ENCODE measurements at regions not wholly inside any gene's neighbourhood (a gene's known extent, or its start where the extent isn't known, plus 50 kb on each side); places are given as distances from the start of the nearest gene placed in this dataset.

DNA sequence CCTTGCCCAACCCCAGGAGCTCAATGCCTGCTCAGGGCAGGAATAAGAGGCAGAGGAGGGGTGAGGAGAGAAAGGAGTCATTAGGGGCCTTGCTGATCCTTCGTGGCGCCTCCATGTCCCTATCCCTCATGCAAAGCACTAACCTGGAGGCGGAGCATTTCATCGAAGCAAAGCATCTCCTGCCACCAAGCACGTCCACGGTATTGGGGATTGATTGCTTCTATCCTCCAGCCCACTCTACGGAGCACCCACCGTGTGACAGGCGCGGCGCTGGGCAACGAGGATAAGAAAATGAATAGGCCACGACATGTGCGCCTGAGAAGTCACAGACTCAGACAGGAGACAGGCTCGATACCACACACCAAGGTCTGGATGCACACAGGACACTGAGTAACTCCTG lies 67.0 kb downstream of the IGLL1 start:
- Histone ChIP-seq H3K9me3 (ENCODE audit: control insufficient read depth in 3 of 3, low read length in 3 of 3) (no peaks in the 10 kb centered on the region), H3K9ac (ENCODE audit: low read depth in 1 of 3, low read length in 3 of 3) (no peak overlapping the region), H3K27me3 (ENCODE audit: control insufficient read depth in 3 of 3, insufficient read depth in 3 of 3, low read length in 3 of 3) (no peaks in the 10 kb centered on the region), H3K4me3 (ENCODE audit: low read length in 3 of 3) (no peak overlapping the region), H3K4me1 (ENCODE audit: control insufficient read depth in 3 of 3, insufficient read depth in 3 of 3, low read length in 3 of 3) (no peaks in the 10 kb centered on the region), H3K36me3 (ENCODE audit: control insufficient read depth in 3 of 3, insufficient read depth in 3 of 3, low read length in 3 of 3) (no peaks in the 10 kb centered on the region), H3K27ac (ENCODE audit: low read depth, low read length) (no peak overlapping the region)

DNA sequence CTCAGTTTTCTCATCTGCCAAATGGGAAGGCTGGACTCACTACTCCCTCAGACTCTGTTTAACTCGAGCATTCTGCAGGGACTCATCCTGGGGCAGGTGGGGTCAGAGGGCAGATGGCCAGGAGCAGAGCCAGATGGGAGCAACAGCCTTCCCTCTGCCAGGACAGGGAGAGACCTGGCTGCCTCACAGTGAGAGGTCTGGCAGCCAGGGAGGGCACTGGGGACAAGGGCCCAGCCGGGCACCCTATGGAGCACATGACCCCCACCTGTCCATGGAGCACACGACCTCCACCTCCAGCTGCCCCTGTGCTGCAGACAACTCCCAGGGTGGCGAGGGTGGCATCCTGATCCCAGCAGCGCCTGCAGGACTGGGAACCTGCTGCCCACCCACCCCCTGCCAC lies 67.4 kb downstream of the IGLL1 start:
- Histone ChIP-seq H3K9ac (ENCODE audit: low read depth in 1 of 3, low read length in 3 of 3) (no peak overlapping the region), H3K4me1 (ENCODE audit: control insufficient read depth in 3 of 3, insufficient read depth in 3 of 3, low read length in 3 of 3) (no peaks in the 10 kb centered on the region), H3K27ac (ENCODE audit: low read depth, low read length) (no peak overlapping the region), H3K27me3 (ENCODE audit: control insufficient read depth in 3 of 3, insufficient read depth in 3 of 3, low read length in 3 of 3) (peaks cover 0 to 1% (median 0%) of the 10 kb centered on the region in 3 donors), H3K9me3 (ENCODE audit: control insufficient read depth in 3 of 3, low read length in 3 of 3) (no peaks in the 10 kb centered on the region), H3K36me3 (ENCODE audit: control insufficient read depth in 3 of 3, insufficient read depth in 3 of 3, low read length in 3 of 3) (no peaks in the 10 kb centered on the region), H3K4me3 (ENCODE audit: low read length in 3 of 3) (no peak overlapping the region)

DNA sequence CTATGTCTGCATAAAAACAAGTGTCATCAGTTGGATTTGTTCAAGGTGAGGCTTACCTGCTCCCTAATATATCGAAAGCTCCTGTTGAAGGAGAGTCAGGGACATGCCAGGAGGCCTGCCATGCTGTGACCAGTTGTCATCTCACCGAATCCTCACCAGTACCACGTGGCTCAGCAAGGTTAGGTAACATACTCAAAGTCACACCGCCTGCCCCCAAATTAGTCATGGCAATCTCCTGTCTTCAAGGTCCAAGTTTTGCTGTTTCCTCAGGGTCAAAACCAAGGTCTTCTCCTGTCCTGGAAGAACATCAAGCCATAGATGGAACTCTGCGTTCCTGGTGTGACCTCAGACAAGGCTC lies 67.8 kb downstream of the IGLL1 start:
- no peak overlapping the region for H3K9ac ChIP-seq (ENCODE audit: low read depth in 1 of 3, low read length in 3 of 3)
- H3K27ac ChIP-seq (ENCODE audit: low read depth, low read length), result no peak overlapping the region

DNA sequence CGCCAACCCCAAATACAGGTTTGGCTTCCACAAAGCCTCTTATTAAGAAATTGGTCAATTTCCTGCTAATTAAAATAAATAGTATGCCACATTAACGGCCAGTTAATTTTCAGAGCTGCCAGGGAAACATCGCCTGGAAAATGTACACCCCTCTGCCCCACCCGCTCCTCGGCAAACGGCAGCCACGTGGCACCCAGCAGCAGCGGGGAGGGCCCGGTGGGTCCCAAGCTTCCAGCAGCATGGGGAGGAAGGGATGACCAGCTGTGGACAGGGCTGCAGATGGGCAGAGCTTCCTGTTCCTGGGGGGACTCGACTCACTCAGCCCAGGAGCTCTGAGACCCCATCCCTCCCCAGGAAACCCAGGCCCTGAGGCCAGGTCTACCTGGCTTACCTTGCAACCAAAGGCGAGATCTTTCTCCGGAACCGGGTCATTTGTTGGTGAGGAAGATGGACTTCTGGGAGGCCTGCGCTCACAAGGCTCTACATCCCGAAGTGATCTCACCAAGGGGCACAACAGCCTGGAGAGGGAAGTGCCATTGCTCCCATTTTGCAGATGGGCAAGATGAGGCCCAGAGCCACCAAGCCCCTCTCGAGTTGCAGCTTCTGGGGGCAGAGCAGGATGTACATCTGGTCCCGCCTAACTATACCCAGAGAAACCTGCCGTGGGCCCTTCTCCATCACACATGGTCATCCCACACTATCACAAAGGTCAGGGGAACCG lies 68.3 kb downstream of the IGLL1 start:
- Histone ChIP-seq H3K4me3 (ENCODE audit: low read length in 3 of 3) (no peak overlapping the region), H3K36me3 (ENCODE audit: control insufficient read depth in 3 of 3, insufficient read depth in 3 of 3, low read length in 3 of 3) (no peaks in the 10 kb centered on the region), H3K27me3 (ENCODE audit: control insufficient read depth in 3 of 3, insufficient read depth in 3 of 3, low read length in 3 of 3) (peaks cover 0 to 9% (median 0%) of the 10 kb centered on the region in 3 donors), H3K9me3 (ENCODE audit: control insufficient read depth in 3 of 3, low read length in 3 of 3) (no peaks in the 10 kb centered on the region), H3K27ac (ENCODE audit: low read depth, low read length) (no peak overlapping the region), H3K9ac (ENCODE audit: low read depth in 1 of 3, low read length in 3 of 3) (no peak overlapping the region), H3K4me1 (ENCODE audit: control insufficient read depth in 3 of 3, insufficient read depth in 3 of 3, low read length in 3 of 3) (no peaks in the 10 kb centered on the region)

More for the DNA sequence above, 67.8 kb downstream of the IGLL1 start:
- Histone ChIP-seq H3K4me1 (ENCODE audit: control insufficient read depth in 3 of 3, insufficient read depth in 3 of 3, low read length in 3 of 3) (no peaks in the 10 kb centered on the region), H3K27me3 (ENCODE audit: control insufficient read depth in 3 of 3, insufficient read depth in 3 of 3, low read length in 3 of 3) (peaks cover 0 to 5% (median 0%) of the 10 kb centered on the region in 3 donors), H3K9me3 (ENCODE audit: control insufficient read depth in 3 of 3, low read length in 3 of 3) (no peaks in the 10 kb centered on the region), H3K4me3 (ENCODE audit: low read length in 3 of 3) (no peak overlapping the region), H3K36me3 (ENCODE audit: control insufficient read depth in 3 of 3, insufficient read depth in 3 of 3, low read length in 3 of 3) (no peaks in the 10 kb centered on the region)

DNA sequence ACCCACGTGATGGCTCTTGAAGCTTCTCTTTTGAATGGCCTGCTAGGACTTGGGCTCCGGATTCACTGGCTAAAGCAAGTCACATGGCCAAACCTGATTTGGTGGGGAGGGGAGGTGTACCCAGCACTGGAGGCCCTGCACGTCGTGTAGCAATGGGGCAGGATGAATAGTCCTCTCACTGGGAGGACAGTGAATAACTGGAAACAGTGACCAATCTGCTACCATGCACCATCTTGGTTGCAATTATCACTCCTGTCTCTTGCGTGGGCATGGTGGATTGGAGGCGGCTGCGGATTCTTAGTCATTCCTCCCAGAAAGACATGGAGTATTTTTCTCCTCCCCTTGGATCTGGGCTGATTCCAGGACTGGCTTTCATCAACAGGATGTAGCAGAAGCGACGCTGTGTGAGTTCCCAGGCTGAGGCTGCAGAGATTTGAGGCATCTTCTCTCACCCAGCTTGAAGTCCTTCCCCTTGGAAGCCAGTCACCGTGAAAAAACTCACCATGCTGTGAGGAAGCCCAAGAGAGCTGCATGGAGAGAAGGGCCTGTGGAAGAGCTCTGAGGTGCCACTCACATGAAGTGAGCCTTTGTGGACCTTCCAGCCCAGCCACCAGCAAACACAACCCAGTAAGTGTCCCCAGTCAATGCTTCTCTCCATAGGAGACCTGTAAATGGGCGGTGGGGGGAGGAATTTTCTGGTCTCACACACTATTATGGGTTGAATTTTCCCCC lies 70.4 kb downstream of the IGLL1 start:
- Histone ChIP-seq H3K9ac (ENCODE audit: low read depth in 1 of 3, low read length in 3 of 3) (no peak overlapping the region), H3K27ac (ENCODE audit: low read depth, low read length) (no peak overlapping the region), H3K27me3 (ENCODE audit: control insufficient read depth in 3 of 3, insufficient read depth in 3 of 3, low read length in 3 of 3) (peaks cover 0 to 11% (median 0%) of the 10 kb centered on the region in 3 donors), H3K4me1 (ENCODE audit: control insufficient read depth in 3 of 3, insufficient read depth in 3 of 3, low read length in 3 of 3) (no peaks in the 10 kb centered on the region), H3K4me3 (ENCODE audit: low read length in 3 of 3) (no peak overlapping the region), H3K9me3 (ENCODE audit: control insufficient read depth in 3 of 3, low read length in 3 of 3) (no peaks in the 10 kb centered on the region), H3K36me3 (ENCODE audit: control insufficient read depth in 3 of 3, insufficient read depth in 3 of 3, low read length in 3 of 3) (no peaks in the 10 kb centered on the region)

DNA sequence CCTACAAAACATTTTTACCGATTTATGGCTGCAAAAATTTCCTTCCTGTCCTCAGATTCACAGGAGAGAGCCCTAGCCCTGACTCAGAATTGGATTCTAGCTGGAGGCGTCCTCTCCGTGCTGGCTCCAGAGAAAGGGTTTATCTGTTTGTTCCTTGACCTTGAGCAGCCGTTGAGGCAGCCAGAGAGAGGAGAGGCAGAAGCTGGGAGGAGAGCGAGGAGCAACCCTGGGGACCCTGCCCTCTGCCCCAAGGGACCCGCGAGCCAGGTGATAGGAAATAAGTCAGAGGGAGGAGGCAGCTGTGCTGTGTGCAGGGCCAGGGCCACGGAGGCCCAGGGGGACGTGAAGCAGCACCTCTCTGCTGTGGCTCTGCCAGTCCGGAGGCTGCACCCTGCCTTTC lies 75.6 kb downstream of the IGLL1 start:
- H3K36me3 ChIP-seq (ENCODE audit: control insufficient read depth in 3 of 3, insufficient read depth in 3 of 3, low read length in 3 of 3), result no peaks in the 10 kb centered on the region
- H3K27me3 ChIP-seq (ENCODE audit: control insufficient read depth in 3 of 3, insufficient read depth in 3 of 3, low read length in 3 of 3), result peaks cover 4 to 31% (median 20%) of the 10 kb centered on the region in 3 donors
- H3K27ac ChIP-seq (ENCODE audit: low read depth, low read length), result no peak overlapping the region

DNA sequence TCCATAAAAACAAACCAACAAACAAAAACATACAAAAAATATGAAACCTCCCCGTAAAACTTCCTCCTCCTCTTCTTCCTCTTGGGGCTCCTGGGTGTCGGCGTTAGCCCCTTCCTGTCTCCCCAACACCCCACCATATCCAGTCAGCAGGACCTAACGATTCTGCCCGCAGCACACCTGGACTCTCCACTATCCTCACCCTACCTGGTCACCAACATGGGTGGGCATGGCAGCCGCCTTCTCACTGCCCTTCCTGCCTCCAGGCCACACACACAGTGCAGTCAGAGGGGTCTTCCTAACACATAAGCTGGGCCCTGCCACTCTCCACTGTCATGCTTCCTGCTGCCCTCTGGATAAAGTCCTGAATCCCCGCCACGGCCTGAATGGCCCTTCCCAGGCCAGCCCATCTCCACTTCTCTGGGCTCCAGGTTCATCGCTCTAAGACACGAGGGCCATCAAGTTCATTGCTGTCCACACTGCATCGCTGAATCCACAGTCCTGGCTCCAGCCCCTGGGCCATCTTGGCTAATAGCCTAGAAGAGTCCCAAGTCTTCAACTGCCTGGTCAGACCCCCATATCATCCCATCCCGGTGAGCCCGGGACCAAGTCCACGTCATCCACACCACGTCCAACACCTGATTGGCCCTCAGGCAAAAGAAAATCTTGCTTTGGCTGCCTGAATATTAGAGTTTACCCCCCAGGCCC lies 76.2 kb downstream of the IGLL1 start:
- H3K27me3 ChIP-seq (ENCODE audit: control insufficient read depth in 3 of 3, insufficient read depth in 3 of 3, low read length in 3 of 3), result peaks cover 4 to 33% (median 23%) of the 10 kb centered on the region in 3 donors
- H3K9ac ChIP-seq (ENCODE audit: low read depth in 1 of 3, low read length in 3 of 3), result no peak overlapping the region
- no peaks in the 10 kb centered on the region for H3K4me1 ChIP-seq (ENCODE audit: control insufficient read depth in 3 of 3, insufficient read depth in 3 of 3, low read length in 3 of 3)
- H3K9me3 ChIP-seq (ENCODE audit: control insufficient read depth in 3 of 3, low read length in 3 of 3), result no peaks in the 10 kb centered on the region
- H3K27ac ChIP-seq (ENCODE audit: low read depth, low read length), result no peak overlapping the region
- H3K36me3 ChIP-seq (ENCODE audit: control insufficient read depth in 3 of 3, insufficient read depth in 3 of 3, low read length in 3 of 3), result no peaks in the 10 kb centered on the region
- H3K4me3 ChIP-seq (ENCODE audit: low read length in 3 of 3), result no peak overlapping the region

More for the DNA sequence above, 75.6 kb downstream of the IGLL1 start:
- no peak overlapping the region for H3K4me3 ChIP-seq (ENCODE audit: low read length in 3 of 3)
- H3K9me3 ChIP-seq (ENCODE audit: control insufficient read depth in 3 of 3, low read length in 3 of 3), result no peaks in the 10 kb centered on the region
- no peak overlapping the region for H3K9ac ChIP-seq (ENCODE audit: low read depth in 1 of 3, low read length in 3 of 3)
- H3K4me1 ChIP-seq (ENCODE audit: control insufficient read depth in 3 of 3, insufficient read depth in 3 of 3, low read length in 3 of 3), result no peaks in the 10 kb centered on the region

DNA sequence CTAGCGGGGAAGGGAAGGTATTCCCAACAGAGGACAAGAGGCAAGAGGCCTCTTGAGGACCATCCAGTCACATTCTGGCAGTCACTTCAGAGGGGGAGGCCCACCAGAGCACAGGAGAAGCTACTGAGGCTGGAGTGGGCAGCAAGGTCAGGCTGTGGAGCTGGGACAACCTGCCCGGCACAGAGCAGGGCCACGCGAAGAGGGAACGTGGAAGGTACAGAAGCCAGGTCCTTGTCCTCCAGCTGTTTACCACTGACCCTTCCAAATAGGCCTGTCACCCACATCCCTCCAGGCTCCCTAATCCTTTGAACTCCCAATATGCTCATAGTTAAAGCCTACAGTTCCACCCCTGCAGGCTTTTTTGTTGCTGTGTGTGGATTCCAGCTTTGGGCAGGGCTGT lies 76.9 kb downstream of the IGLL1 start:
- no peak overlapping the region for H3K9ac ChIP-seq (ENCODE audit: low read depth in 1 of 3, low read length in 3 of 3)
- H3K36me3 ChIP-seq (ENCODE audit: control insufficient read depth in 3 of 3, insufficient read depth in 3 of 3, low read length in 3 of 3), result no peaks in the 10 kb centered on the region
- H3K4me1 ChIP-seq (ENCODE audit: control insufficient read depth in 3 of 3, insufficient read depth in 3 of 3, low read length in 3 of 3), result no peaks in the 10 kb centered on the region
- H3K27me3 ChIP-seq (ENCODE audit: control insufficient read depth in 3 of 3, insufficient read depth in 3 of 3, low read length in 3 of 3), result peaks cover 4 to 33% (median 26%) of the 10 kb centered on the region in 3 donors
- no peak overlapping the region for H3K27ac ChIP-seq (ENCODE audit: low read depth, low read length)
- H3K4me3 ChIP-seq (ENCODE audit: low read length in 3 of 3), result no peak overlapping the region
- H3K9me3 ChIP-seq (ENCODE audit: control insufficient read depth in 3 of 3, low read length in 3 of 3), result no peaks in the 10 kb centered on the region

DNA sequence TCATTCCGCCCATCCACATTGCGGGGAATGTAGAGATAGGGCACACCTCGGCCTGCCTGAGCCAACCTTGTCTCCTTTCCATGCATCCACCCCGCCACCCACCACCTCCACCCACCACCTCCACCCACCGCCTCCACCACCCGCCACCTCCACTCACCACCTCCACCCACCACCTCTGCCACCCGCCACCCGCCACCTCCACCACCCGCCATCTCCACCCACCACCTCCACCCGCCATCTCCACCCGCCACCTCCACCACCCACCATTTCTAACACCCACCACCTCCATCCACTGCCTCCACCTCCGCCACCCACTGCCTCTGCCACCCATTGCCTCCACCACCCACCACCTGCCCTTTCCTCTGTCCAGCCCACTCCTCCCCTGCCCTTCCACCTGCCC lies 78.4 kb downstream of the IGLL1 start:
- Histone ChIP-seq H3K9me3 (ENCODE audit: control insufficient read depth in 3 of 3, low read length in 3 of 3) (no peaks in the 10 kb centered on the region), H3K27ac (ENCODE audit: low read depth, low read length) (no peak overlapping the region), H3K4me1 (ENCODE audit: control insufficient read depth in 3 of 3, insufficient read depth in 3 of 3, low read length in 3 of 3) (no peaks in the 10 kb centered on the region), H3K36me3 (ENCODE audit: control insufficient read depth in 3 of 3, insufficient read depth in 3 of 3, low read length in 3 of 3) (no peaks in the 10 kb centered on the region), H3K9ac (ENCODE audit: low read depth in 1 of 3, low read length in 3 of 3) (no peak overlapping the region), H3K27me3 (ENCODE audit: control insufficient read depth in 3 of 3, insufficient read depth in 3 of 3, low read length in 3 of 3) (peaks cover 9 to 34% (median 24%) of the 10 kb centered on the region in 3 donors), H3K4me3 (ENCODE audit: low read length in 3 of 3) (no peak overlapping the region)

DNA sequence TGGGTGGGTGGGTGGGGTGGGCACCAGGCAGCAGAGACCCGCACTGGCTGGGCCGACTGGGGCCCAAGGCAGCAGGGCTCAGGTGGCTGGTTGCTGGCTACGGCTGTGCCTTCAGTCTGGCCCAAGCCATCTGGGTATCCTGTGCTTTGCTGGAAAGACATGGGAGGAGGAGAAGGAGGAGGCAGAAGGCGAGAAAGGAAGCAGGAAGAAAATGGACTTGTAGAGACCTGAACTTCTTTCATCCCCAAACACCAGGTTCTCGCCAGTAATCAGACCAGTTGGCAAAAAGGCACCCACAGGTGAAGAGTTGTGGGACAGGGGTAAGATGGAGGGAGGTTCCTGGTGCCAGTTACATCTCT lies 78.8 kb downstream of the IGLL1 start:
- no peak overlapping the region for H3K4me3 ChIP-seq (ENCODE audit: low read length in 3 of 3)
- no peaks in the 10 kb centered on the region for H3K9me3 ChIP-seq (ENCODE audit: control insufficient read depth in 3 of 3, low read length in 3 of 3)
- no peaks in the 10 kb centered on the region for H3K36me3 ChIP-seq (ENCODE audit: control insufficient read depth in 3 of 3, insufficient read depth in 3 of 3, low read length in 3 of 3)
- no peak overlapping the region for H3K27ac ChIP-seq (ENCODE audit: low read depth, low read length)
- no peaks in the 10 kb centered on the region for H3K4me1 ChIP-seq (ENCODE audit: control insufficient read depth in 3 of 3, insufficient read depth in 3 of 3, low read length in 3 of 3)
- peaks cover 9 to 37% (median 24%) of the 10 kb centered on the region in 3 donors for H3K27me3 ChIP-seq (ENCODE audit: control insufficient read depth in 3 of 3, insufficient read depth in 3 of 3, low read length in 3 of 3)
- H3K9ac ChIP-seq (ENCODE audit: low read depth in 1 of 3, low read length in 3 of 3), result no peak overlapping the region
